ENCODE measurements at regions not wholly inside any gene's neighbourhood (a gene's known extent, or its start where the extent isn't known, plus 50 kb on each side); places are given as distances from the start of the nearest gene placed in this dataset.

- DNase-seq (ENCODE audit: low read depth in 1 of 2, low spot score in 2 of 2) (no peak), FAIRE-seq (no peak)
- Histone ChIP-seq H2BK15ac (ENCODE audit: low read length) (no peak overlapping the region), H3K23me2 (ENCODE audit: low read depth, low read length) (no peaks in the 10 kb centered on the region), H2BK120ac (replicated peaks; ENCODE audit: low read depth, low read length) (no peak overlapping the region), H4K20me1 (replicated peaks in 1 of 2; ENCODE audit: control insufficient read depth in 1 of 2, insufficient read depth in 2 of 2, low read length in 2 of 2) (no peaks in the 10 kb centered on the region), H3K9me3 (ENCODE audit: insufficient read depth in 2 of 2, low read depth in 1 of 2, low read length in 1 of 2) (no peaks in the 10 kb centered on the region), H2BK12ac (ENCODE audit: low read depth, low read length) (no peak overlapping the region), H3K4ac (replicated peaks; ENCODE audit: insufficient read length, low read depth, low read length) (no peak overlapping the region), H3K56ac (replicated peaks; ENCODE audit: insufficient read length, low read depth, low read length) (no peak overlapping the region), H2BK20ac (ENCODE audit: low read length) (no peak overlapping the region), H3K14ac (ENCODE audit: insufficient read length) (no peak overlapping the region), H2BK5ac (ENCODE audit: low read depth, low read length) (no peak overlapping the region), H3K18ac (ENCODE audit: extremely low read depth, low read length) (no peak overlapping the region), H4K8ac (ENCODE audit: extremely low read depth, insufficient read depth, low read length) (no peak overlapping the region), H2AK5ac (ENCODE audit: low read depth, low read length) (no peak overlapping the region), H3K4me3 (ENCODE audit: extremely low read depth in 1 of 4, insufficient read depth in 2 of 4, low read depth in 3 of 4, low read length in 4 of 4) (no peak overlapping the region), H3K9ac (replicated peaks in 1 of 4; ENCODE audit: extremely low read depth in 1 of 4, low read depth in 3 of 4, low read length in 3 of 4) (no peak overlapping the region), H3K36me3 (ENCODE audit: control insufficient read depth in 2 of 4, insufficient read depth in 4 of 4, low read length in 3 of 4) (no peaks in the 10 kb centered on the region), H3K79me2 (ENCODE audit: control insufficient read depth in 1 of 2, insufficient read depth in 2 of 2, low read length in 2 of 2) (no peaks in the 10 kb centered on the region), H4K5ac (ENCODE audit: insufficient read length, low read depth, low read length) (no peak overlapping the region), H3K4me2 (ENCODE audit: insufficient read depth in 1 of 2, low read depth in 2 of 2, low read length in 2 of 2) (no peak overlapping the region), H3K27me3 (replicated peaks in 1 of 4; ENCODE audit: control insufficient read depth in 3 of 4, extremely low read depth in 1 of 4, insufficient read depth in 3 of 4, low read length in 3 of 4) (no peaks in the 10 kb centered on the region), H2AFZ (ENCODE audit: low read length) (no peak overlapping the region), H4K91ac (replicated peaks; ENCODE audit: insufficient read length, low read length) (no peak overlapping the region), H3K4me1 (replicated peaks in 1 of 4; ENCODE audit: control insufficient read depth in 3 of 4, insufficient read depth in 4 of 4, low read length in 3 of 4) (no peaks in the 10 kb centered on the region), H3K23ac (ENCODE audit: insufficient read length) (no peak overlapping the region), H3K27ac (ENCODE audit: low read depth, low read length) (no peak overlapping the region), H3K79me1 (ENCODE audit: low read depth, low read length) (no peaks in the 10 kb centered on the region)
- ChIA-PET POLR2A (ENCODE audit: partially characterized antibody) (interaction anchor here (0.7 kb wide), 1 partner anchor 23 kb away, joined by 3 read pairs; no protein-coding TSS in a partner anchor), CTCF (ENCODE audit: partially characterized antibody) (interaction anchor here (1.0 kb wide), 1 partner anchor 9 kb away, joined by 3 read pairs; no protein-coding TSS in a partner anchor)
- WGBS, 2 experiments (ENCODE audit: extremely low coverage in 1 of 2, insufficient coverage in 1 of 2, insufficient read length in 1 of 2, insufficient replicate concordance in 2 of 2, low coverage in 1 of 2, low lambda C conversion rate in 2 of 2, missing lambda C conversion rate in 1 of 2), result 82 to 100% methylated on average over 1 to 2 of the region's 2 CpGs
- TF ChIP-seq SIX5 (IDR thresholded peaks at IDR 0.05; ENCODE audit: low read depth, low read length), result no peak
- TF ChIP-seq JUND (IDR thresholded peaks at IDR 0.05; ENCODE audit: low read length), result no peak
- no peak for TF ChIP-seq CTCF (IDR thresholded peaks at IDR 0.05; ENCODE audit: control extremely low read depth in 1 of 3, insufficient read depth in 1 of 3, low read depth in 1 of 3, low read length in 3 of 3)
Observed at GRCh38 chr3:28936154-28936553, 344.7 kb upstream of the RBMS3 start.

All from H1 (cell line).